ENCODE measurements at regions not wholly inside any gene's neighbourhood (a gene's known extent, or its start where the extent isn't known, plus 50 kb on each side); places are given as distances from the start of the nearest gene placed in this dataset.

DNA sequence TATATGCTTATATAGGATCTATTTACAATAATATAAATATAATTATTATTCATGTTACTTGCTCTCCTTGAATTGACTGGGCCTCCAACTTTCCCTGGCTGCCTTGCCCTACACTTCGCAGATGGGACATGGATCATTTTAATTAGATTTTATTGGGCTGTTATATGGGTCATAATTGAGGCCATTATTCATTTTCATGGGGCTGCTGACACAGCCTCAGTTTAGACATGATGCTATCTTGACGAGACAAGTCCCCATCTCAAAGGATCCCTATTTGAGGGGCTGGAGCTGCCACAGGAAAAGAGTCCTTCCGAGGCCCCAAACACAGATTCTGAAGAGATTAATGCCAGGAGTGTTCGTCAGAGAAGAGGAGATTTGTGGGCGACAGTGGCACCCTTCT is 170.4 kb downstream of the DHX35 start:
- TF ChIP-seq, protein P1, sequence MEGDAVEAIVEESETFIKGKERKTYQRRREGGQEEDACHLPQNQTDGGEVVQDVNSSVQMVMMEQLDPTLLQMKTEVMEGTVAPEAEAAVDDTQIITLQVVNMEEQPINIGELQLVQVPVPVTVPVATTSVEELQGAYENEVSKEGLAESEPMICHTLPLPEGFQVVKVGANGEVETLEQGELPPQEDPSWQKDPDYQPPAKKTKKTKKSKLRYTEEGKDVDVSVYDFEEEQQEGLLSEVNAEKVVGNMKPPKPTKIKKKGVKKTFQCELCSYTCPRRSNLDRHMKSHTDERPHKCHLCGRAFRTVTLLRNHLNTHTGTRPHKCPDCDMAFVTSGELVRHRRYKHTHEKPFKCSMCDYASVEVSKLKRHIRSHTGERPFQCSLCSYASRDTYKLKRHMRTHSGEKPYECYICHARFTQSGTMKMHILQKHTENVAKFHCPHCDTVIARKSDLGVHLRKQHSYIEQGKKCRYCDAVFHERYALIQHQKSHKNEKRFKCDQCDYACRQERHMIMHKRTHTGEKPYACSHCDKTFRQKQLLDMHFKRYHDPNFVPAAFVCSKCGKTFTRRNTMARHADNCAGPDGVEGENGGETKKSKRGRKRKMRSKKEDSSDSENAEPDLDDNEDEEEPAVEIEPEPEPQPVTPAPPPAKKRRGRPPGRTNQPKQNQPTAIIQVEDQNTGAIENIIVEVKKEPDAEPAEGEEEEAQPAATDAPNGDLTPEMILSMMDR (conservative IDR thresholded peaks at IDR 0.05): no peak
- no peak overlapping the region for H3K27ac ChIP-seq

DNA sequence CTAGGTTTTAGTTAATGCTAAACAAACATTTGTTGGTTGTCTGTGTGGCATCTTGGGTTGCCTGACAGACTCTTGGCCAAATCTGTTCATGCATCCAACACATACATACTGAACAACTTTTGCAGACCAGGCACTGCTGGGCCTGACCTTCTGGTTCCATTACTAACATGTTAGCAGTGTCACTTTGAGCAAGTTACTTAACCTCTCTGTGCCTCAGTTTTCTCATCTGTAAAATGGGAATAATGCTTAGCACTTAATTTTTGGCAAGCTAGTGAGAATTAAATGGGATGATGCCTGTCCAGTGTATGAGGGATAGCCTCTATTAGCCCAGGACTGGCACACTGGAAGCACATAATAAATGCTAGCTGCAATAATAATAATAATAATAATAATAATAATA is 169.9 kb downstream of the DHX35 start:
- no peak overlapping the region for H3K27ac ChIP-seq
- TF ChIP-seq, protein P1 (conservative IDR thresholded peaks at IDR 0.05): no peak

DNA sequence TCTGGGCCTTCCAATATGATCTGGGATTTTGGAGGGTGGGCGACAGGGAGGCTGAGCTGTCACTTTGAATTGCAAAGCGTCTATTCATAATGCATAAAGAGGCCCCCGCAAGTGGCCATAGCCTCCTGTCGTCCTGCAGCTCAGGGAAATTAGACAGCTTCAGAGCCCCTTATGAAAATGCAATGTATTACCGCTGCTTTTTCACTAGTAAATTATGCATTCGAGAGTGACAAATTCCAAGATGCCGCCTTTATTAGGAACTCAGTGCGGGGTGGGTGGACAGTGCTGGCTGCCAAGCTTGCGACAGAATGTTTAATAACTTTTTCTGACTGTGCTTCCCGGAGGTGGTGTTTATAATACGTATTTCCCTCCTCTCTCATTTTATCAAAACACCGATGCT is 168.5 kb downstream of the DHX35 start:
- no peak overlapping the region for H3K27ac ChIP-seq
- TF ChIP-seq, protein P1 (conservative IDR thresholded peaks at IDR 0.05): no peak

DNA sequence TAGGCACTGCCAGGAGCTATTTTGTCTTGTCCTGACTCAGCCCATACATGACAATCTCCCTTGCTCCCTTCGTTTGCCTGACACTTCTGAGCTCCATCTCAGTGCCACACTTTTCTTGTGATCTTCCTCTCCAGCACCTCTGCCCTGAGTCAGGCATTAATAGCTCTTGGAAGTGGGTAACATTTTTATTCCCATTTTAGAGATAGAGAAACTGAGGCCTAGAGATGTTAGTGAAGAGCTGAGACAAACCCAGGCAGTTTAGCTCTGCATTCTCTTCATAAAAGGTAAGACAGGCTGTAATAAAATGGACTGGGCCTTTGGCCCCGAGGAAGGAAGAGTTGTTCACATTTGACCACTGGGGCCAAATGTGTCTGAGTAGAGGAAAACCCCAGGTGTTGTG is 167.4 kb downstream of the DHX35 start:
- H3K27ac ChIP-seq: no peak overlapping the region
- TF ChIP-seq, protein P1 (conservative IDR thresholded peaks at IDR 0.05): no peak

DNA sequence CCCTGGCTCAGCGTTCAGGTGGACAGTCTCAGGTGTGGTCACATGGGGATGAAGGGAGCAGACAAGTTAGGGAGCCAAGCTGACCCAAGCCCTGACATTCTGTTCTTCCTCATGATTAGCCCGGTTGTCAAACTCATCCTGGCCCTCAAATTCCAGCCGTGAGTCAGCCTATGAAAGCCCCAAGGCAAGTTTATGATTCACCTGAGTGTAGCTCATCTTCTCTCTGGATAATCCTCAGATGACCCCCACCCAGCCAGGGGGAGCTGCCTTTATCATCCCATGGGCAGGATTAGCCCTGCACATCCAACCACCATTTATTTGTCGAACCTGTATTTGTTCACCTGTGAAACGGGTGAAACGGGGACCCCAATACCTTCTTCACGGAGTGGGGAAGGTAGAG is 161.9 kb downstream of the DHX35 start:
- H3K27ac ChIP-seq: no peak overlapping the region
- TF ChIP-seq, protein P1 (conservative IDR thresholded peaks at IDR 0.05): no peak

DNA sequence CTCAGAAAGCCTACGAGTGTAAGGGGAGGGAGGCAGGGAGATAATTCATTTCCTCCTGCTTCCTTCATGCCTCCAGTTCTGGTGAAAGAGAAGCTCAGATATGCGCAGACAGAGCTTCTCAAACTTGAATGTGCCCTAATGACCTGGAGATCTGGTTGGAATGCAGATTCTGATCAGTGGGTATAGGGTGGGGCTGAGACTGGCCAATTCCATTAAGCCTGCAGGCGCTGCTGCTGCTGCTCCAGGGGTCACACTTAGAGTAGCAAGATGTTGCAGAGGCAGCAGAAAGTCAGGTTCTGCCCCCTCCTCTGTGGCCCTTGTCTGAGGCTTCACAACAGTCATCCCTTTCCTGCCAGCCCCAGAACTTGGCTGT is 161.0 kb downstream of the DHX35 start:
- no peak overlapping the region for H3K27ac ChIP-seq
- TF ChIP-seq, protein P1 (conservative IDR thresholded peaks at IDR 0.05): no peak

DNA sequence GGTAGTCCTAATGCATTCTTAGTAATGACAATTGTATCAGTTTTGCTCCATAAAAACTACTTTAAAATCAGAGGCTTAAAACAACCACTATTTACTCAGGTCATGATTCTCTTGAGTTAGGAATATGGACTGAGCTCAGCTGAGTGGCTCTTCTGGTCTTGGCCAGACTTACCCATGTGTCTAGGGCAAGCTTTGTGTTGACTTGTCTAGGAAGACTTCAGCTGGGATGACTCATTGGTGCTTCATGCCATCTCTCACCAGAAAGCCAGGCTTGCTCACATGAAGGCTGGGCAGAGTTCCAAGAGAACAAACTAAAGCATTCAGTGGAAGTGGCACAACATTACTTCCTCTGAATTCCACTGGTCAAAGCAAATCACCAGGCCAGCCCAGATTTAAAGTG is 155.3 kb downstream of the DHX35 start:
- no peak overlapping the region for H3K27ac ChIP-seq
- TF ChIP-seq, protein P1 (conservative IDR thresholded peaks at IDR 0.05): no peak

DNA sequence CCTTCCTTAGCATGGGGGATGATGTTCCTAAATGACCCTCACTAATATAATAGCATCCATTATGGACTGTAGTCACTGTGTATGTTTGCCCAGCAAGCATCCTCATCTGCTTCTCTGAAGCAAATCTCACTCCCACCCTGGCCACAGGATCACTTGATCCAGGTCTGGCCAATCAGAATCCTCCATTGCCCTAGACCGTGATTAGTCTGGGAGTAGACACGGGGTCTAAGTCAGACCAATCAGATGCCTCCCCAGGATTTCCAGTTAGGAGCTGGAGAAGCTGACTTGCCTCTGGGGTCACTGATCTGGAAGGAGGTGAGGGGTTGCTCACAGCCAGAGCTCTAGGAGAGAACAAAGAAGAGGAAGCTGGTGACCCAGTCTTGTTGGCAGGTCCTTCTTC is 153.9 kb downstream of the DHX35 start:
- no peak overlapping the region for H3K27ac ChIP-seq

More for the DNA sequence above, 153.9 kb downstream of the DHX35 start:
- TF ChIP-seq, protein P1 (conservative IDR thresholded peaks at IDR 0.05): no peak

All from VCaP (cell line).